ENCODE measurements at regions not wholly inside any gene's neighbourhood (a gene's known extent, or its start where the extent isn't known, plus 50 kb on each side); places are given as distances from the start of the nearest gene placed in this dataset.
"Not testable (repeated sequence)": the region's sequence is repeated elsewhere in the genome, so short reads cannot be mapped to it uniquely, and the experiment has no call there.

GRCh38 chr12:9341260-9341585, 133.0 kb upstream of the PZP start:
- H3K27me3 ChIP-seq (ENCODE audit: control insufficient read depth, insufficient read depth, low read length) = peaks cover 3% of the 10 kb centered on the region; the same call in 1 of the 2 replicates
- TF ChIP-seq, protein P1, sequence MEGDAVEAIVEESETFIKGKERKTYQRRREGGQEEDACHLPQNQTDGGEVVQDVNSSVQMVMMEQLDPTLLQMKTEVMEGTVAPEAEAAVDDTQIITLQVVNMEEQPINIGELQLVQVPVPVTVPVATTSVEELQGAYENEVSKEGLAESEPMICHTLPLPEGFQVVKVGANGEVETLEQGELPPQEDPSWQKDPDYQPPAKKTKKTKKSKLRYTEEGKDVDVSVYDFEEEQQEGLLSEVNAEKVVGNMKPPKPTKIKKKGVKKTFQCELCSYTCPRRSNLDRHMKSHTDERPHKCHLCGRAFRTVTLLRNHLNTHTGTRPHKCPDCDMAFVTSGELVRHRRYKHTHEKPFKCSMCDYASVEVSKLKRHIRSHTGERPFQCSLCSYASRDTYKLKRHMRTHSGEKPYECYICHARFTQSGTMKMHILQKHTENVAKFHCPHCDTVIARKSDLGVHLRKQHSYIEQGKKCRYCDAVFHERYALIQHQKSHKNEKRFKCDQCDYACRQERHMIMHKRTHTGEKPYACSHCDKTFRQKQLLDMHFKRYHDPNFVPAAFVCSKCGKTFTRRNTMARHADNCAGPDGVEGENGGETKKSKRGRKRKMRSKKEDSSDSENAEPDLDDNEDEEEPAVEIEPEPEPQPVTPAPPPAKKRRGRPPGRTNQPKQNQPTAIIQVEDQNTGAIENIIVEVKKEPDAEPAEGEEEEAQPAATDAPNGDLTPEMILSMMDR (IDR thresholded peaks at IDR 0.05; ENCODE audit: insufficient read depth, low read depth, low read length) = no peak
- CTCF ChIA-PET = interaction anchor here (0.7 to 2.0 kb wide), 4 partner anchors 10 to 128 kb away, joined by 3 to 17 read pairs (median 3); no protein-coding TSS in a partner anchor
- H3K36me3 ChIP-seq (ENCODE audit: control insufficient read depth, insufficient read depth, low read length) = no peaks in the 10 kb centered on the region
- no peak for DNase-seq (ENCODE audit: low read depth)
- POLR2A ChIA-PET = no interaction called here
- no peak overlapping the region for H3K4me3 ChIP-seq (ENCODE audit: low read depth, low read length)

GRCh38 chr12:9340422-9341259, 132.4 kb upstream of the PZP start:
- H3K36me3 ChIP-seq (ENCODE audit: control insufficient read depth, insufficient read depth, low read length) = no peaks in the 10 kb centered on the region
- DNase-seq (ENCODE audit: low read depth) = no peak
- no peak overlapping the region for H3K4me3 ChIP-seq (ENCODE audit: low read depth, low read length)
- ChIA-PET CTCF (interaction anchor here (0.7 to 2.0 kb wide), 4 partner anchors 10 to 128 kb away, joined by 3 to 17 read pairs (median 3); no protein-coding TSS in a partner anchor), POLR2A (no interaction called here)
- TF ChIP-seq, protein P1 (IDR thresholded peaks at IDR 0.05; ENCODE audit: insufficient read depth, low read depth, low read length) = no peak
- peaks cover 3% of the 10 kb centered on the region; the same call in 1 of the 2 replicates for H3K27me3 ChIP-seq (ENCODE audit: control insufficient read depth, insufficient read depth, low read length)

DNA sequence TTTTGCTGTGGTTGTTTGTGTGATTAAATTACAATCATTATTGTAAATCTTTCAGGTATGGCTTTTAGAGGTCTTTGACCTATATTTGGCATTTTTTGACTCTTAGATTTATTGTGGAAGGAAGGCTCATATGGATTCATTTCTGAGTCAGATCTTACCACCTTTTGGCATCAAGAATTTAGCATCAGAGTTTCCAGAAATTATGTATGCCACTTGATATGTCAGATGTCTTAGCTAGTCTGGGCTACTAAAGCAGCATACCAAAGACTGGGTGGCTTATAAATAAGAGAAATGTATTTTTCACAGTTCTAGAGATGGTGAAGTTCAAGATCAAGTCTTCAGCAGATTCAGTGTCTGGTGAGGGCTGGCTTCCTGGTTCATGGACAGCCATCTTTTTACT, 129.5 kb upstream of the PZP start:
- TF ChIP-seq, protein P1 (IDR thresholded peaks at IDR 0.05; ENCODE audit: insufficient read depth, low read depth, low read length) = no peak
- CTCF ChIA-PET = no interaction called here

GRCh38 chr12:9336375-9337011, 128.3 kb upstream of the PZP start:
- H3K36me3 ChIP-seq (ENCODE audit: control insufficient read depth, insufficient read depth, low read length); H3K27me3 ChIP-seq (ENCODE audit: control insufficient read depth, insufficient read depth, low read length); CTCF ChIA-PET; DNase-seq (ENCODE audit: low read depth); H3K4me3 ChIP-seq (ENCODE audit: low read depth, low read length); POLR2A ChIA-PET: not testable (repeated sequence)

More for the DNA sequence above, 129.5 kb upstream of the PZP start:
- DNase-seq (ENCODE audit: low read depth) = no peak
- Histone ChIP-seq H3K27me3 (ENCODE audit: control insufficient read depth, insufficient read depth, low read length) (no peaks in the 10 kb centered on the region; the same call in 1 of the 2 replicates), H3K36me3 (ENCODE audit: control insufficient read depth, insufficient read depth, low read length) (no peaks in the 10 kb centered on the region), H3K4me3 (ENCODE audit: low read depth, low read length) (no peak overlapping the region)
- POLR2A ChIA-PET = no interaction called here

DNA sequence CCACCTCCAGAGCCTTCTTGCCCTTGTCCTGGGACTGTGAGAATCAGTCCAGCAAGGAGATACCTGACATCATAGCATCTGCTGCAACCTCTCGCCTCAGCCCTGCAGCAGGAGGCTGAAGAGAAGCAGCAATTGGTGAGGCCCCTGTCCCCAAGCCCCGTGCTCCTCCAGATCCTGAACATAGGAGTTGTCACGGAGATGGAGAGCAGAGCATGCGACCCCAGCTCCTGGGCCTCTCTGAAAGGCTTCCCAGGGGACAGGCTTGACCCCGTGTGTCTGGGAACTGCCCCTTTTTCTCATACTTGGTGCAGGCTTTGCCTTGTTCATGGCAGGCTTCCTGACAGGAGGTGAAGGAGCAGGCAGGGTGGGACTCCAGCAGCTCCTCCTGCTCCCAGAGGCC, 127.7 kb upstream of the PZP start:
- H3K27me3 ChIP-seq (ENCODE audit: control insufficient read depth, insufficient read depth, low read length) = no peaks in the 10 kb centered on the region; the same call in 1 of the 2 replicates
- H3K4me3 ChIP-seq (ENCODE audit: low read depth, low read length) = no peak overlapping the region
- POLR2A ChIA-PET = no interaction called here
- TF ChIP-seq, protein P1 (IDR thresholded peaks at IDR 0.05; ENCODE audit: insufficient read depth, low read depth, low read length) = no peak
- CTCF ChIA-PET = interaction anchor here (0.8 to 1.3 kb wide), 2 partner anchors 133 to 299 kb away, joined by 3 to 4 read pairs; no protein-coding TSS in a partner anchor
- no peaks in the 10 kb centered on the region for H3K36me3 ChIP-seq (ENCODE audit: control insufficient read depth, insufficient read depth, low read length)
- DNase-seq (ENCODE audit: low read depth) = no peak
